HEK293 (cell line): ENCODE measurements at regions not wholly inside any gene's neighbourhood (a gene's known extent, or its start where the extent isn't known, plus 50 kb on each side); places are given as distances from the start of the nearest gene placed in this dataset.

ENCODE experiments used
- CTCF ChIA-PET: fragments of 350-600 bp; formaldehyde crosslinking; extraction: SDS; loops from one replicate; lab custom pipeline; 2021; ENCODE audit warnings: antibody characterized with exemption; lab: Yijun Ruan, JAX
- POLR2A ChIA-PET: fragments of 300-600 bp; formaldehyde crosslinking; extraction: SDS; loops from one replicate; lab custom pipeline; 2020; ENCODE audit warnings: antibody characterized with exemption, inconsistent platforms; lab: Yijun Ruan, JAX
- H3K27ac ChIP-seq: fragments of 200-500 bp; sonication (Bioruptor generic); 2 replicates; pipeline ENCODE4 v1.5.1; 2014; ENCODE audit warnings: low read depth, low read length, control low read depth, inconsistent platforms; ENCODE audit errors: extremely low read depth
- H3K36me3 ChIP-seq, 2 experiments: fragments of 200-500 bp in 1 of 2; sonication (Bioruptor generic) in 1 of 2; 1 replicate in 1 of 2; 2 replicates in 1 of 2; pipeline ENCODE4 v1.5.1; 2014 to 2017; ENCODE audit warnings: inconsistent platforms in 2 of 2, low read length in 2 of 2; ENCODE audit not compliant: control insufficient read depth in 2 of 2, insufficient read depth in 1 of 2
- H3K4me1 ChIP-seq: fragments of 200-500 bp; sonication (Bioruptor generic); 2 replicates; pipeline ENCODE4 v1.5.1; 2014; ENCODE audit warnings: mild to moderate bottlenecking, low read length, inconsistent platforms; ENCODE audit not compliant: control insufficient read depth, insufficient read depth
- H3K4me3 ChIP-seq: 2 replicates; pipeline ENCODE4 v1.5.1; 2011; ENCODE audit warnings: low read depth, mild to moderate bottlenecking, control low read depth, low read length, moderate library complexity
- H3K9me3 ChIP-seq: fragments of 200-500 bp; sonication (Bioruptor generic); 2 replicates; pipeline ENCODE4 v1.5.1; 2014; ENCODE audit warnings: low read depth, low read length, inconsistent platforms; ENCODE audit not compliant: control insufficient read depth, insufficient read depth
- PRDM1 ChIP-seq: fragments of 450-650 bp; formaldehyde crosslinking; IDR thresholded peaks from 2 replicates; pipeline ENCODE4; 2016; ENCODE audit warnings: missing biosample characterization, missing genetic modification characterization
- SETDB1 ChIP-seq: IDR thresholded peaks from one replicate; pipeline ENCODE4 v1.6.1; 2017; ENCODE audit warnings: mild to moderate bottlenecking, low read length, moderate library complexity, mixed read lengths; ENCODE audit not compliant: insufficient read length
- ZBTB26 ChIP-seq: fragments of 450-650 bp; formaldehyde crosslinking; optimal IDR thresholded peaks from 2 replicates; pipeline ENCODE3; 2016; ENCODE audit warnings: missing biosample characterization, mild to moderate bottlenecking, missing genetic modification characterization
- ZFHX2 ChIP-seq: fragments of 450-650 bp; formaldehyde crosslinking; conservative IDR thresholded peaks from 2 replicates; pipeline ENCODE4 v1.5.1; 2016; ENCODE audit warnings: missing biosample characterization, missing genetic modification characterization
- ZNF114 ChIP-seq: fragments of 450-650 bp; formaldehyde crosslinking; IDR thresholded peaks from 2 replicates; pipeline ENCODE4 v1.5.0; 2017; ENCODE audit warnings: missing biosample characterization, missing genetic modification characterization
- ZNF148 ChIP-seq: fragments of 450-650 bp; formaldehyde crosslinking; IDR thresholded peaks from 2 replicates; pipeline ENCODE4 v1.5.0; 2017; ENCODE audit warnings: missing biosample characterization, missing genetic modification characterization, borderline replicate concordance
- ZNF23 ChIP-seq: fragments of 450-650 bp; formaldehyde crosslinking; IDR thresholded peaks from 2 replicates; pipeline ENCODE4 v1.5.1; 2016; ENCODE audit warnings: missing biosample characterization, missing genetic modification characterization, borderline replicate concordance
- ZNF24 ChIP-seq: fragments of 450-650 bp; formaldehyde crosslinking; IDR thresholded peaks from 2 replicates; pipeline ENCODE4 v1.5.1; 2016; ENCODE audit warnings: missing biosample characterization, missing genetic modification characterization
- ZNF394 ChIP-seq: fragments of 450-650 bp; formaldehyde crosslinking; IDR thresholded peaks from 2 replicates; pipeline ENCODE4 v1.5.1; 2016; ENCODE audit warnings: missing biosample characterization, missing genetic modification characterization, mild to moderate bottlenecking, moderate library complexity, borderline replicate concordance
- ZNF654 ChIP-seq: fragments of 450-650 bp; formaldehyde crosslinking; IDR thresholded peaks from 2 replicates; pipeline ENCODE4 v1.5.1; 2016; ENCODE audit warnings: low read depth, missing biosample characterization, missing genetic modification characterization
- ZNF660 ChIP-seq: fragments of 450-650 bp; IDR thresholded peaks from 2 replicates; pipeline ENCODE4 v1.5.1; 2018; ENCODE audit warnings: missing biosample characterization, mild to moderate bottlenecking, missing genetic modification characterization
- ZNF664 ChIP-seq: fragments of 450-650 bp; formaldehyde crosslinking; IDR thresholded peaks from 2 replicates; pipeline ENCODE4 v1.5.1; 2016; ENCODE audit warnings: missing biosample characterization, missing genetic modification characterization
- ZNF707 ChIP-seq: fragments of 450-650 bp; formaldehyde crosslinking; IDR thresholded peaks from 2 replicates; pipeline ENCODE4 v1.5.1; 2016; ENCODE audit warnings: missing biosample characterization, missing genetic modification characterization
- ZNF791 ChIP-seq: fragments of 450-650 bp; formaldehyde crosslinking; IDR thresholded peaks from 2 replicates; pipeline ENCODE4 v1.5.1; 2016; ENCODE audit warnings: missing biosample characterization, missing genetic modification characterization
- ZNF837 ChIP-seq: fragments of 450-650 bp; formaldehyde crosslinking; IDR thresholded peaks from 2 replicates; pipeline ENCODE4 v1.5.1; 2016; ENCODE audit warnings: missing biosample characterization, missing genetic modification characterization
- ZSCAN30 ChIP-seq: fragments of 450-650 bp; IDR thresholded peaks from 2 replicates; pipeline ENCODE4 v1.5.1; 2018; ENCODE audit warnings: missing biosample characterization, mild to moderate bottlenecking, missing genetic modification characterization, moderate library complexity
- ZSCAN5A ChIP-seq: fragments of 450-650 bp; formaldehyde crosslinking; IDR thresholded peaks from 2 replicates; pipeline ENCODE4 v1.5.1; 2016; ENCODE audit warnings: missing biosample characterization, missing genetic modification characterization
- TF ChIP-seq, protein P1 (sequence below): fragments of 450-650 bp; formaldehyde crosslinking; IDR thresholded peaks from 2 replicates; pipeline ENCODE4 v1.5.1; 2016; ENCODE audit warnings: missing biosample characterization, missing genetic modification characterization

- no peak for TF ChIP-seq ZSCAN5A
- TF ChIP-seq ZNF23: no peak
- no peak for TF ChIP-seq ZNF148
- TF ChIP-seq ZNF114 (tag by site-specific recombination): no peak
- TF ChIP-seq SETDB1: peak; percentile 91
- TF ChIP-seq ZNF24: no peak
- no peak for TF ChIP-seq ZNF664 (tag by site-specific recombination)
- TF ChIP-seq ZFHX2: no peak
- TF ChIP-seq ZNF837 (tag by site-specific recombination): no peak
These were observed 470.0 kb downstream of the PRDM9 start (continued) for GRCh38 chr5:23977365-23977764.

- TF ChIP-seq ZNF660 (tag by site-specific recombination): peak; percentile 31; the same call in 1 of the 2 replicates
- TF ChIP-seq, protein P1, sequence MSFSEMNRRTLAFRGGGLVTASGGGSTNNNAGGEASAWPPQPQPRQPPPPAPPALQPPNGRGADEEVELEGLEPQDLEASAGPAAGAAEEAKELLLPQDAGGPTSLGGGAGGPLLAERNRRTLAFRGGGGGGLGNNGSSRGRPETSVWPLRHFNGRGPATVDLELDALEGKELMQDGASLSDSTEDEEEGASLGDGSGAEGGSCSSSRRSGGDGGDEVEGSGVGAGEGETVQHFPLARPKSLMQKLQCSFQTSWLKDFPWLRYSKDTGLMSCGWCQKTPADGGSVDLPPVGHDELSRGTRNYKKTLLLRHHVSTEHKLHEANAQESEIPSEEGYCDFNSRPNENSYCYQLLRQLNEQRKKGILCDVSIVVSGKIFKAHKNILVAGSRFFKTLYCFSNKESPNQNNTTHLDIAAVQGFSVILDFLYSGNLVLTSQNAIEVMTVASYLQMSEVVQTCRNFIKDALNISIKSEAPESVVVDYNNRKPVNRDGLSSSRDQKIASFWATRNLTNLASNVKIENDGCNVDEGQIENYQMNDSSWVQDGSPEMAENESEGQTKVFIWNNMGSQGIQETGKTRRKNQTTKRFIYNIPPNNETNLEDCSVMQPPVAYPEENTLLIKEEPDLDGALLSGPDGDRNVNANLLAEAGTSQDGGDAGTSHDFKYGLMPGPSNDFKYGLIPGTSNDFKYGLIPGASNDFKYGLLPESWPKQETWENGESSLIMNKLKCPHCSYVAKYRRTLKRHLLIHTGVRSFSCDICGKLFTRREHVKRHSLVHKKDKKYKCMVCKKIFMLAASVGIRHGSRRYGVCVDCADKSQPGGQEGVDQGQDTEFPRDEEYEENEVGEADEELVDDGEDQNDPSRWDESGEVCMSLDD (tag by site-specific recombination): no peak
- peak; percentile 40 for TF ChIP-seq ZNF654 (tag by site-specific recombination)
- no peak for TF ChIP-seq PRDM1 (tag by site-specific recombination)
- Histone ChIP-seq H3K27ac (no peak overlapping the region), H3K9me3 (no peaks in the 10 kb centered on the region), H3K4me1 (no peaks in the 10 kb centered on the region), H3K4me3 (no peak overlapping the region), H3K36me3 (no peaks in the 10 kb centered on the region)
- ChIA-PET CTCF (interaction anchor here (0.6 to 2.6 kb wide), 15 partner anchors 9 to 1666 kb away, joined by 3 to 20 read pairs (median 4); no protein-coding TSS in a partner anchor), POLR2A (no interaction called here)
These were observed 470.6 kb downstream of the PRDM9 start for GRCh38 chr5:23977997-23978396.

DNA sequence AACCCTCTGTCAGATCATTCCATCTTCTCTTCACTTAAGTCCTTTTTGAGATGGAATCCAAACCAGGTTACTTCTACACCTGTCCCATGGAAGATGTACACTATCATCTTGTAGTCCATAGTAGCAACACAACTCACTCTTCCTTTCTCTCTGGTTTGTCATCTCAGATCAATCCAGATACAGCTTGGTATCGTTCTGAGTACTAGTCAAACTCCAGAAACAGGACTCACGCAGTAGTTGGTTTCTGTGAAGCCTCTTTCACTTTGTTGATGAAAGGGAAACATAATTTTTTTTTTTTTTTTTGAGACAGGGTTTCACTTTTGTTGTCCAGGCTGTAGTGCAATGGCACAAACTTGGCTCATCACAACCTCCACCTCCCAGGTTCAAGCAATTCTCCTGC lies 484.0 kb downstream of the PRDM9 start:
- Histone ChIP-seq H3K4me3 (no peak overlapping the region), H3K36me3 (no peaks in the 10 kb centered on the region), H3K9me3 (no peaks in the 10 kb centered on the region), H3K4me1 (no peaks in the 10 kb centered on the region), H3K27ac (no peak overlapping the region)
- POLR2A ChIA-PET: no interaction called here
- CTCF ChIA-PET: interaction anchor here (0.6 kb wide), 1 partner anchor 15 kb away, joined by 9 read pairs; no protein-coding TSS in a partner anchor
- TF ChIP-seq ZNF791: no peak
- no peak for TF ChIP-seq ZNF394 (tag by site-specific recombination)
- no peak for TF ChIP-seq ZNF707 (tag by site-specific recombination)
- TF ChIP-seq ZBTB26 (tag by site-specific recombination): no peak
- no peak for TF ChIP-seq ZSCAN30 (tag by site-specific recombination)
